ENCODE measurements at regions not wholly inside any gene's neighbourhood (a gene's known extent, or its start where the extent isn't known, plus 50 kb on each side); places are given as distances from the start of the nearest gene placed in this dataset.
A peak's percentile ranks its signal among the peaks of the same experiment; 100 is the strongest.

DNA sequence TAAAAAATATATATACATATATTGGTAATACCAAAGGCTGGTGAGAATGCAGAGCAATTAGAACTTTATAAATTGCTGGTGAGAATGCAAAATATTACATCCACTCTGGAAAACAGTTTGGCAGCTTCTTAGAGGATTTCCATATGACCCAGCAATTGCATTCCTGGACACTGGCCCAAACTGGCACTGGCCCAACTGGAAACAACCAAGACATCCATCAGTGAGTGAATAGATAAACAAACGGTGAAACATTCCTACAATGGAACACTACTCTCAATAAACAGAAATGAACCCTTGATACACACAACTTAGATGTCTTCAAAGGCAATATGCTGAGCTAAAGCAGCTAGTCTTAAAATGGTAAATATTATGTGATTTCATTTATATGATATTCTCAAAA lies 524.2 kb downstream of the IQCM start:
- Histone ChIP-seq H3K4me3 (ENCODE audit: low read depth, low read length) (no peak overlapping the region), H3K36me3 (replicated peaks) (no peaks in the 10 kb centered on the region), H3K27ac (no peak overlapping the region), H3K27me3 (replicated peaks) (no peaks in the 10 kb centered on the region)
- TF ChIP-seq CTCF (IDR thresholded peaks at IDR 0.05; ENCODE audit: low read depth, low read length, missing control alignments): no peak
- in situ Hi-C loops (cut with HindIII; ENCODE audit: low pct_ligation_motif_present, low sequenced_read_pairs): no loop called here
- peak; percentile 9 for DNase-seq

GRCh38 chr4:149280806-149281205 lies 534.8 kb downstream of the IQCM start:
- Histone ChIP-seq H3K27me3 (replicated peaks) (no peaks in the 10 kb centered on the region), H3K4me3 (ENCODE audit: low read depth, low read length) (no peak overlapping the region), H3K27ac (no peak overlapping the region), H3K36me3 (replicated peaks) (no peaks in the 10 kb centered on the region)
- TF ChIP-seq CTCF (IDR thresholded peaks at IDR 0.05; ENCODE audit: low read depth, low read length, missing control alignments): no peak
- in situ Hi-C loops (cut with HindIII; ENCODE audit: low pct_ligation_motif_present, low sequenced_read_pairs): no loop called here
- DNase-seq: no peak

GRCh38 chr4:149279776-149280175 lies 535.9 kb downstream of the IQCM start:
- in situ Hi-C loops (cut with HindIII; ENCODE audit: low pct_ligation_motif_present, low sequenced_read_pairs): no loop called here
- no peak overlapping the region for H3K4me3 ChIP-seq (ENCODE audit: low read depth, low read length)
- H3K27me3 ChIP-seq (replicated peaks): no peaks in the 10 kb centered on the region
- H3K36me3 ChIP-seq (replicated peaks): no peaks in the 10 kb centered on the region
- no peak for DNase-seq
- H3K27ac ChIP-seq: no peak overlapping the region
- TF ChIP-seq CTCF (IDR thresholded peaks at IDR 0.05; ENCODE audit: low read depth, low read length, missing control alignments): no peak

- TF ChIP-seq CTCF (IDR thresholded peaks at IDR 0.05; ENCODE audit: low read depth, low read length, missing control alignments): no peak
- Histone ChIP-seq H3K27me3 (replicated peaks) (no peaks in the 10 kb centered on the region), H3K27ac (no peak overlapping the region), H3K4me3 (ENCODE audit: low read depth, low read length) (no peak overlapping the region), H3K36me3 (replicated peaks) (no peaks in the 10 kb centered on the region)
- no peak for DNase-seq
- in situ Hi-C loops (cut with HindIII; ENCODE audit: low pct_ligation_motif_present, low sequenced_read_pairs): no loop called here
Observed at GRCh38 chr4:149279331-149279730, 536.3 kb downstream of the IQCM start.

DNA sequence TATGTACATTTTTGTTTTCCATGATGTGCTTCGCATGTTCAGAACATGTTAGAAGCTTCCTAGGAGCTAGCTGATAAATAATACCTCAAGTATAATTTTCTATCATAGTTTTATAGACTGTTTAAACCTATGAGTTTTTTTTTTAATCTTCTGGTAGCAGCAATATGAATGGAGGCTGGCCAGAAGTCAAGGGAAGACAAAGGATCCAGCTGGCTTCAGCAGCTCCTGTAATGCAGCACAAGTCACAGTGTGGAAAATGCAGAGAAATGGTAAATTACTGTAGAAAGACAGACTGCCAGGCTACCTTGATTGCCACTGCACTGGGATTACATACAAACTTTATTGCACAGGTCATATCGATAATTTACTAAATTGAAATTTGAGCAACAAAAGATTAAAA lies 537.9 kb downstream of the IQCM start:
- H3K36me3 ChIP-seq (replicated peaks): no peaks in the 10 kb centered on the region
- in situ Hi-C loops (cut with HindIII; ENCODE audit: low pct_ligation_motif_present, low sequenced_read_pairs): no loop called here
- no peak overlapping the region for H3K27ac ChIP-seq
- no peak for TF ChIP-seq CTCF (IDR thresholded peaks at IDR 0.05; ENCODE audit: low read depth, low read length, missing control alignments)
- H3K27me3 ChIP-seq (replicated peaks): no peaks in the 10 kb centered on the region
- no peak overlapping the region for H3K4me3 ChIP-seq (ENCODE audit: low read depth, low read length)
- DNase-seq: no peak

DNA sequence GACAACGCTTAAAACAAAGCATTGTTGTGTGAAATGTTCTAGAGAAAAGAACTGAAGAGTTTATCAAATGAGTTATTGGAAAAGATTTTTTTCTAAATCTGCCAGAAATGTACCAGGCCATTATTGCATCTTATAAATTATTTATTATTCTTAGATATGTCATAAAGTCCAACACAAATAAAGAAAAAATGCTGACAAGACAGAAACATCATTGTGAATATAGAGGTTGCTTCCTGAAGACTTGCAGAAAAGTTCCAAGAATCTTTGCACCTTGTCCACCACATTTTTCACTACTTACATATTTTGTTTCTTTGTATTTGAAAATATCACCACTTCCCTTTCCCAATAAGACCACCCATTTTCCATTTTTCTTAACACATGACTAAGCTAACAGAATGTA lies 545.8 kb downstream of the IQCM start:
- TF ChIP-seq CTCF (IDR thresholded peaks at IDR 0.05; ENCODE audit: low read depth, low read length, missing control alignments): no peak
- in situ Hi-C loops (cut with HindIII; ENCODE audit: low pct_ligation_motif_present, low sequenced_read_pairs): no loop called here
- DNase-seq: no peak
- Histone ChIP-seq H3K27me3 (replicated peaks) (no peaks in the 10 kb centered on the region), H3K27ac (no peak overlapping the region), H3K36me3 (replicated peaks) (no peaks in the 10 kb centered on the region), H3K4me3 (ENCODE audit: low read depth, low read length) (no peak overlapping the region)

Measured in brain microvascular endothelial cell (primary cell).